Neural progenitor cell (in vitro differentiated cells): ENCODE measurements at regions not wholly inside any gene's neighbourhood (a gene's known extent, or its start where the extent isn't known, plus 50 kb on each side); places are given as distances from the start of the nearest gene placed in this dataset.

Experiments
- EZH2 ChIP-seq: fragments of 200-600 bp; sonication (generic); IDR thresholded peaks from 2 replicates; pipeline ENCODE4 v1.6.1; 2017; ENCODE audit warnings: antibody characterized with exemption, mild to moderate bottlenecking, moderate library complexity
- EZH2phosphoT487 ChIP-seq: fragments of 200-600 bp; sonication (generic); IDR thresholded peaks from 2 replicates; pipeline ENCODE4 v1.6.1; 2017; ENCODE audit warnings: antibody characterized with exemption

GRCh38 chr5:88033191-88033590, 235.5 kb downstream of the TMEM161B start:
- TF ChIP-seq EZH2 (no peak), EZH2phosphoT487 (no peak)
